SU-DHL-6 (cell line): ENCODE measurements at regions not wholly inside any gene's neighbourhood (a gene's known extent, or its start where the extent isn't known, plus 50 kb on each side); places are given as distances from the start of the nearest gene placed in this dataset.

ENCODE experiments used
- H2AFZ ChIP-seq: fragments of 200-600 bp; sonication (generic); 2 replicates; pipeline ENCODE4 v1.6.1; 2014; ENCODE audit warnings: low read depth, mild to moderate bottlenecking, moderate library complexity, mixed read lengths, antibody characterized with exemption, low read length; ENCODE audit not compliant: severe bottlenecking
- H3F3A ChIP-seq: fragments of 200-600 bp; shearing (Covaris generic); 2 replicates; pipeline ENCODE4 v1.6.0; 2016; ENCODE audit warnings: antibody characterized with exemption, mild to moderate bottlenecking; ENCODE audit not compliant: insufficient read depth
- H3K27ac ChIP-seq: fragments of 200-600 bp; sonication (generic); 2 replicates; pipeline ENCODE4 v1.5.1; 2016; ENCODE audit warnings: low read depth, mild to moderate bottlenecking, low read length, moderate library complexity, mixed read lengths
- H3K27me3 ChIP-seq: fragments of 200-600 bp; sonication (generic), shearing (Covaris generic); 2 replicates; pipeline ENCODE4 v1.6.0; 2014; ENCODE audit warnings: mild to moderate bottlenecking, low read length
- H3K36me3 ChIP-seq: fragments of 200-600 bp; sonication (generic); 2 replicates; pipeline ENCODE4 v1.6.1; 2014; ENCODE audit warnings: mild to moderate bottlenecking, low read length, mixed read lengths
- H3K4me2 ChIP-seq: fragments of 300-600, 200-600 bp; shearing (Covaris generic), sonication (generic); 2 replicates; pipeline ENCODE4 v1.6.0; 2014; ENCODE audit warnings: low read length, low read depth, mild to moderate bottlenecking; ENCODE audit not compliant: poor library complexity, severe bottlenecking
- H3K4me3 ChIP-seq: fragments of 200-600 bp; sonication (generic); 2 replicates; pipeline ENCODE4 v1.5.1; 2014; ENCODE audit warnings: antibody characterized with exemption, low read length, mild to moderate bottlenecking, mixed read lengths; ENCODE audit not compliant: insufficient read depth, poor library complexity, severe bottlenecking
- H3K79me2 ChIP-seq: fragments of 200-600 bp; sonication (generic); 2 replicates; pipeline ENCODE4 v1.6.1; 2014; ENCODE audit warnings: mild to moderate bottlenecking, low read length, moderate library complexity; ENCODE audit not compliant: insufficient read depth
- H3K9ac ChIP-seq: fragments of 200-600 bp; sonication (generic); 2 replicates; pipeline ENCODE4 v1.7.0; 2014; ENCODE audit warnings: mild to moderate bottlenecking, low read length
- H3K9me2 ChIP-seq: fragments of 200-600 bp; sonication (generic); replicated peaks from 2 replicates; pipeline ENCODE4 v1.6.1; 2014; ENCODE audit warnings: low read length; ENCODE audit not compliant: insufficient read depth
- H3K9me3 ChIP-seq: fragments of 200-600 bp; sonication (generic); 2 replicates; pipeline ENCODE4 v1.6.1; 2014; ENCODE audit warnings: low read length, mixed read lengths; ENCODE audit not compliant: insufficient read depth
- H4K20me1 ChIP-seq: fragments of 200-600 bp; sonication (generic); 2 replicates; pipeline ENCODE4 v1.6.1; 2014; ENCODE audit warnings: low read depth, mild to moderate bottlenecking, antibody characterized with exemption, low read length, moderate library complexity, mixed read lengths
- CTCF ChIP-seq: fragments of 200-600 bp; sonication (generic); IDR thresholded peaks from one replicate; pipeline ENCODE4 v1.5.1; 2017; ENCODE audit warnings: antibody characterized with exemption, mild to moderate bottlenecking, low read length, moderate library complexity; ENCODE audit not compliant: insufficient read depth, poor library complexity, severe bottlenecking
- EZH2phosphoT487 ChIP-seq: fragments of 200-600 bp; sonication (generic), shearing (Covaris generic); conservative IDR thresholded peaks from 2 replicates; pipeline ENCODE4 v1.6.1; 2018; ENCODE audit warnings: mild to moderate bottlenecking, antibody characterized with exemption, low read length, moderate library complexity, mixed read lengths

- no peaks in the 10 kb centered on the region for H3K9me3 ChIP-seq
- no peak overlapping the region for H3K9ac ChIP-seq
- H3F3A ChIP-seq = no peaks in the 10 kb centered on the region
Measured at GRCh38 chr12:131603106-131603938, 107.6 kb upstream of the SFSWAP start.

GRCh38 chr12:131603939-131604795, 106.7 kb upstream of the SFSWAP start:
- Histone ChIP-seq H3K27ac (no peak overlapping the region), H3K79me2 (no peaks in the 10 kb centered on the region), H4K20me1 (no peaks in the 10 kb centered on the region), H3F3A (no peaks in the 10 kb centered on the region), H2AFZ (no peak overlapping the region), H3K27me3 (no peaks in the 10 kb centered on the region), H3K4me2 (no peak overlapping the region), H3K36me3 (no peaks in the 10 kb centered on the region), H3K9ac (no peak overlapping the region), H3K9me2 (no peaks in the 10 kb centered on the region), H3K9me3 (no peaks in the 10 kb centered on the region), H3K4me3 (no peak overlapping the region)
- TF ChIP-seq EZH2phosphoT487 (no peak), CTCF (no peak)

More at GRCh38 chr12:131603106-131603938, 107.6 kb upstream of the SFSWAP start:
- Histone ChIP-seq H4K20me1 (no peaks in the 10 kb centered on the region), H3K9me2 (no peaks in the 10 kb centered on the region), H2AFZ (no peak overlapping the region), H3K27me3 (no peaks in the 10 kb centered on the region), H3K4me3 (no peak overlapping the region), H3K79me2 (no peaks in the 10 kb centered on the region), H3K27ac (no peak overlapping the region), H3K36me3 (no peaks in the 10 kb centered on the region), H3K4me2 (no peak overlapping the region)
- no peak for TF ChIP-seq CTCF
- TF ChIP-seq EZH2phosphoT487 = no peak

GRCh38 chr12:131604859-131605258, 106.0 kb upstream of the SFSWAP start:
- Histone ChIP-seq H3F3A (no peaks in the 10 kb centered on the region), H3K27ac (no peak overlapping the region), H3K4me3 (no peak overlapping the region), H3K4me2 (no peak overlapping the region), H3K27me3 (no peaks in the 10 kb centered on the region), H3K9ac (no peak overlapping the region), H4K20me1 (no peaks in the 10 kb centered on the region), H3K9me2 (no peaks in the 10 kb centered on the region), H3K9me3 (no peaks in the 10 kb centered on the region), H3K79me2 (no peaks in the 10 kb centered on the region), H3K36me3 (no peaks in the 10 kb centered on the region), H2AFZ (no peak overlapping the region)
- no peak for TF ChIP-seq CTCF
- no peak for TF ChIP-seq EZH2phosphoT487
